Thyroid gland (tissue), 4 donors: ENCODE measurements at regions not wholly inside any gene's neighbourhood (a gene's known extent, or its start where the extent isn't known, plus 50 kb on each side); places are given as distances from the start of the nearest gene placed in this dataset.

ENCODE experiments used
- DNase-seq, 2 donors: peaks; one replicate each; pipeline ENCODE4 v3.0.0-alpha.2; 2019
- H3K27ac ChIP-seq, 3 donors: fragments of 200-600 bp; sonication (generic); 1 replicate in 2 of 3; 2 replicates in 1 of 3; pipeline ENCODE4 v1.5.1; 2016 to 2019; ENCODE audit warnings: mild to moderate bottlenecking in 1 of 3, moderate library complexity in 1 of 3
- H3K27me3 ChIP-seq: fragments of 200-600 bp; sonication (generic); one replicate; pipeline ENCODE4 v1.5.1; 2019
- H3K36me3 ChIP-seq, 2 donors: fragments of 200-600 bp; sonication (generic); one replicate each; pipeline ENCODE4 v1.5.1; 2016 to 2019
- H3K4me1 ChIP-seq, 2 donors: fragments of 200-600 bp; sonication (generic); one replicate each; pipeline ENCODE4 v1.5.1; 2017 to 2019
- H3K4me3 ChIP-seq, 3 donors: fragments of 200-600 bp; sonication (generic); replicated peaks in 1 of 3; 1 replicate in 2 of 3; 2 replicates in 1 of 3; pipeline ENCODE4 v1.5.1; 2016; ENCODE audit warnings: mild to moderate bottlenecking in 1 of 3
- H3K9me3 ChIP-seq: fragments of 200-600 bp; sonication (generic); one replicate; pipeline ENCODE4 v1.5.1; 2017
- POLR2A ChIP-seq, 2 donors: fragments of 450-650 bp; IDR thresholded peaks; one replicate each; pipeline ENCODE4 v1.6.1; 2017; ENCODE audit warnings: antibody characterized with exemption in 2 of 2, mild to moderate bottlenecking in 2 of 2, moderate library complexity in 1 of 2
- WGBS, 2 donors: methylation state at CpG; one replicate each; pipeline ENCODE4 v1.1.5; 2017; 5-methylcytosine and 5-hydroxymethylcytosine counted together
- intact Hi-C: fragments of 100-400 bp; cut with DNase I; formaldehyde crosslinking; loops from one replicate; pipeline ENCODE4 v1.15.1; 2023
- TF ChIP-seq, protein P1 (sequence below), 6 experiments: fragments of 200-600 bp in 3 of 6; fragments of 450-650 bp in 3 of 6; sonication (generic) in 3 of 6; IDR thresholded peaks; one replicate each; pipeline ENCODE4 v1.5.1; 2016 to 2019; ENCODE audit warnings: antibody characterized with exemption in 6 of 6, mild to moderate bottlenecking in 2 of 6, inconsistent platforms in 1 of 6, moderate library complexity in 1 of 6

DNA sequence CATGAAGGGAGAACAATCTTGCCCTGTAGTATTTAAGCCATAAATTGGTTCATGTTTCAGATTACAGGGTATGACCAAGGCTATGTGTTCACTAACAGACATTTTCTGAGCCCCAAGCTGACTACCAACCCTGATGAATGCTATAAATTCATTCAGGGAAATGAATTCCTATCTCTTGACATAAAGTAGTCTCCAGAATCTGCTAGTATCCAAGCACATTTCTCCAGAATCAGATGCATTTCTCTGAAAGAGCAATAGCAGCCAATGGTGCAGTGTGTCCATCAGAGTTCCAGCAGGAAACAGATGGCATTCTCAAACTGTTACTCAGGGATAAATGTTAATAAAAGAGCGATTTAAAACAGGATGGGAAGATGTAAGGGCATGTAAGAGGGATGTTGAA, 226.4 kb downstream of the COG6 start:
- H3K4me1 ChIP-seq, result no peaks in the 10 kb centered on the region
- no peak overlapping the region for H3K4me3 ChIP-seq
- no peak overlapping the region for H3K27ac ChIP-seq
- no peak for DNase-seq
- H3K36me3 ChIP-seq, result no peaks in the 10 kb centered on the region
- no peaks in the 10 kb centered on the region for H3K9me3 ChIP-seq
- intact Hi-C loops, result no loop called here
- TF ChIP-seq POLR2A (IDR thresholded peaks at IDR 0.05), result no peak
- TF ChIP-seq, protein P1, sequence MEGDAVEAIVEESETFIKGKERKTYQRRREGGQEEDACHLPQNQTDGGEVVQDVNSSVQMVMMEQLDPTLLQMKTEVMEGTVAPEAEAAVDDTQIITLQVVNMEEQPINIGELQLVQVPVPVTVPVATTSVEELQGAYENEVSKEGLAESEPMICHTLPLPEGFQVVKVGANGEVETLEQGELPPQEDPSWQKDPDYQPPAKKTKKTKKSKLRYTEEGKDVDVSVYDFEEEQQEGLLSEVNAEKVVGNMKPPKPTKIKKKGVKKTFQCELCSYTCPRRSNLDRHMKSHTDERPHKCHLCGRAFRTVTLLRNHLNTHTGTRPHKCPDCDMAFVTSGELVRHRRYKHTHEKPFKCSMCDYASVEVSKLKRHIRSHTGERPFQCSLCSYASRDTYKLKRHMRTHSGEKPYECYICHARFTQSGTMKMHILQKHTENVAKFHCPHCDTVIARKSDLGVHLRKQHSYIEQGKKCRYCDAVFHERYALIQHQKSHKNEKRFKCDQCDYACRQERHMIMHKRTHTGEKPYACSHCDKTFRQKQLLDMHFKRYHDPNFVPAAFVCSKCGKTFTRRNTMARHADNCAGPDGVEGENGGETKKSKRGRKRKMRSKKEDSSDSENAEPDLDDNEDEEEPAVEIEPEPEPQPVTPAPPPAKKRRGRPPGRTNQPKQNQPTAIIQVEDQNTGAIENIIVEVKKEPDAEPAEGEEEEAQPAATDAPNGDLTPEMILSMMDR (IDR thresholded peaks at IDR 0.05), result no peak
- H3K27me3 ChIP-seq, result no peaks in the 10 kb centered on the region
- WGBS, 2 donors, result 71 to 73% methylated on average over 1 of the region's 1 CpG

DNA sequence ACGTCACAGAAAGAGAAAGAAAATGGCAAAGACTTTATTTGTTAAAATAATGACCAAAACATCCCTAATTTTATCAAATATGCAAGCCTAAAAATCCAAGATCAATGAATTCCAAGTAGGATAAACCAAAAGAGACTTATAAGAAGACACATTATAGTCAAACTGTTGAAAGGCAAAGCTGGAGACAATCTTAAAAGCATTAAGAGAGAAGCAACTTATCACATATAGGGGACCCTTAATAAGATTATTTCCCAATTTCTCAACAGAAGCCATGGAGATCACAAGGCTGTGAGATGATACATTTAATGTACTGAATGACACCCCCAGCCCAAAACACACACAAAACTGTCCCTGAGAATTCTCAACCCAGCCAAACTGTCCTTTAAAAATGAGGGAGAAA, 228.7 kb downstream of the COG6 start:
- H3K4me1 ChIP-seq, result peaks cover 8 to 10% of the 10 kb centered on the region in 2 donors
- no peaks in the 10 kb centered on the region for H3K36me3 ChIP-seq
- intact Hi-C loops, result no loop called here
- no peaks in the 10 kb centered on the region for H3K27me3 ChIP-seq
- H3K27ac ChIP-seq, result no peak overlapping the region
- 97% methylated on average over 1 of the region's 1 CpG for WGBS, 2 donors
- no peak for TF ChIP-seq POLR2A (IDR thresholded peaks at IDR 0.05)
- TF ChIP-seq, protein P1 (IDR thresholded peaks at IDR 0.05), result no peak
- no peak for DNase-seq
- H3K9me3 ChIP-seq, result no peaks in the 10 kb centered on the region
- H3K4me3 ChIP-seq, result no peak overlapping the region

DNA sequence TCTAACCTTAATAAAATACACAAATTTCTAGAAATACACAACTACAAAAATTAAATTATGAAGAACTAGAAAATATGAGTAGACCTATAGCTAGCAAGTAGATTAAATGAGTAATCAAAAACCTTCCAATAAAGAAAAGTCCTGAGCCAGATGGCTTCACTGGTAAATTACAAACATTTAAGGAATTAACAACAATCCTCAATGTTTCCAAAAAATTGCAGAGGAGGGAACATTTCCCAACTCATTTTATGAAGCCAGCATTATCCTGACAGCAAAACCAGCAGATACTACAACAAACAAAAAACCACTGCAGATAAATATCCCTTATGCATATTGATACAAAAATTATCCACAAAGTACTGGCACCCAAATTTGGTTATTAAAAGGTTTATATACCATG, 230.9 kb downstream of the COG6 start:
- intact Hi-C loops, result no loop called here

DNA sequence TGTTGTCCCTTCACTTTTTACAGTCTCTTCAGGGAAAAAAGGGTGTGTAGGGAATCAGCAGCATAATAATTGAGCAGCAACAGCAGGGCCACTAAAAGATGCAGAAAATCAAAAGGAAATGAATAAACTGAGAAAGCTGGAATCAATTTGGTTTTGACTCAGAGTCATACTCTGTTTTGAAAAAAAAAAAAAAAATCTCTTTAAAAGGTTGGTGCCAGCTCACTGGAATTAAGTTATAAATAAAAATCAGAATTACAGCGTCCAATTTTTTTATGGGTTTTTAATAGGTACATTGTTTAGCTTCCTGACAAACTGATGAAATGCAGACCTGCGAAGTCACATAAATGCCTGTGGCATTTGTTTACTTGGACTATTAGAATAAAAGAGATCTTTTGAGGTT, 231.9 kb downstream of the COG6 start:
- Histone ChIP-seq H3K27me3 (no peaks in the 10 kb centered on the region), H3K4me1 (peaks cover 11 to 12% of the 10 kb centered on the region in 2 donors), H3K36me3 (no peaks in the 10 kb centered on the region), H3K27ac (no peak overlapping the region), H3K4me3 (no peak overlapping the region), H3K9me3 (no peaks in the 10 kb centered on the region)
- DNase-seq, result no peak
- WGBS, 2 donors, result 72 to 87% methylated on average over 2 of the region's 2 CpGs
- TF ChIP-seq POLR2A (IDR thresholded peaks at IDR 0.05), result no peak
- TF ChIP-seq, protein P1 (IDR thresholded peaks at IDR 0.05), result no peak
- intact Hi-C loops, result no loop called here

More for the DNA sequence above, 230.9 kb downstream of the COG6 start:
- H3K4me1 ChIP-seq, result peaks cover 11 to 12% of the 10 kb centered on the region in 2 donors
- no peak overlapping the region for H3K4me3 ChIP-seq
- TF ChIP-seq, protein P1 (IDR thresholded peaks at IDR 0.05), result no peak
- no peak for TF ChIP-seq POLR2A (IDR thresholded peaks at IDR 0.05)
- no peaks in the 10 kb centered on the region for H3K27me3 ChIP-seq
- DNase-seq, result no peak
- no peaks in the 10 kb centered on the region for H3K36me3 ChIP-seq
- no peaks in the 10 kb centered on the region for H3K9me3 ChIP-seq
- no peak overlapping the region for H3K27ac ChIP-seq

DNA sequence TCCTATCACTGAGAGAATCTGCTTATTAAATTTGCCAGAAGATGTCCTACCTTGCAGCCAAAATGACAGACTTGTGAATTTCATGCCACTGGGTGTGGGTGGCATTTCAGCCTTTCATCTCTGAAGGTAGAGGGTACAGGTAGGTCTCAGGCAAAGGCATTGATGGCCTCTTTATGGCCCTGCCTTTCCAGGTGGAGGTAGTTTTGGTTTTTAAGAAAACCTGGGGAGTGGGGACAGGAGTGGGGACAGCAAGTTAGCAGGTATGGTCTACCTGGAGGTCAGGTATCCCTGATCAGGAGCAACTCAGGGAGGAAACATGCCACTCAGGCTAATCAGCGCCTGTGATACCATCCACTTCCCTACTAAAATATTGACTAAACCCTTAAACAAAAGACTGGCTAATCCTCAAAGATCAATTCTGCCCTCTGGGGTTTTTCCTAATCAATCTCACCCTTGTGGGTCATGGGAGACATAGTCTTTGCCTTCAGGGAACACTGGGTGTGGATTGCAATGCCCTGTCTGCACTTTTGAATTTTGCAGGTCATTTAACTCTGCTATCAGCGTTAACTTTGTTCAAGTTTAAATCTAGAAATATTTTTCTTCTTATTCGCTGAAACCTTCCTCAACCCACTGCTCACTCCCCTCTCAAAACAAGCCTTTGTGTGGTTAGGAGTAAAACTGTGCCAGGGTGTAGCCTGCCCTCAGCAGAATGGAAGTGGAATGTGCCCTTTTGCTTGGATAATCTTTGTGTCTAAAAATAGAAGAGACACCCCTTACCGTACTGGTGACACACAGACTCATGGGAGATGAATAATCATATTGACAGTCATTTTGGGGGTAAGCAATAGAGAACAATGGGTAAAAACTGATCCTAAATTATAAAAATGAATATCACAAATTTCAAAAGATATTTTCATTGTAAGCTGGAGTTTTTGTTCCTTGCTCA, 233.7 kb downstream of the COG6 start:
- WGBS, 2 donors, result 36 to 43% methylated on average over 4 of the region's 4 CpGs
- Histone ChIP-seq H3K4me3 (no peak overlapping the region), H3K27ac (peak overlapping the region; percentile 20 to 83 (median 32)), H3K27me3 (no peaks in the 10 kb centered on the region), H3K4me1 (peaks cover 11 to 12% of the 10 kb centered on the region in 2 donors), H3K36me3 (no peaks in the 10 kb centered on the region), H3K9me3 (no peaks in the 10 kb centered on the region)
- no peak for TF ChIP-seq POLR2A (IDR thresholded peaks at IDR 0.05)
- TF ChIP-seq, protein P1 (IDR thresholded peaks at IDR 0.05), result peak in 2 of 6 experiments; percentile 15 to 20
- intact Hi-C loops, result no loop called here
- DNase-seq, result peak; percentile 44 to 63
